OCI-LY1 (cell line): ENCODE measurements at regions not wholly inside any gene's neighbourhood (a gene's known extent, or its start where the extent isn't known, plus 50 kb on each side); places are given as distances from the start of the nearest gene placed in this dataset.

Experiments
- H2AFZ ChIP-seq: fragments of 200-600 bp; sonication (generic), shearing (Covaris generic); 2 replicates; pipeline ENCODE4 v1.6.0; 2014; ENCODE audit warnings: antibody characterized with exemption, mild to moderate bottlenecking, low read length
- H3F3A ChIP-seq: fragments of 200-600 bp; sonication (generic), shearing (Covaris generic); 2 replicates; pipeline ENCODE4 v1.6.0; 2014; ENCODE audit warnings: mild to moderate bottlenecking, antibody characterized with exemption, low read length, moderate library complexity; ENCODE audit not compliant: insufficient read depth
- H3K27ac ChIP-seq: fragments of 200-600 bp; sonication (generic); 2 replicates; pipeline ENCODE4 v1.5.1; 2014; ENCODE audit warnings: low read length, mixed run types, mild to moderate bottlenecking, low read depth; ENCODE audit not compliant: poor library complexity, severe bottlenecking
- H3K27me3 ChIP-seq: fragments of 200-600 bp; sonication (generic); 2 replicates; pipeline ENCODE4 v1.6.0; 2014; ENCODE audit warnings: antibody characterized with exemption, mild to moderate bottlenecking, low read length, moderate library complexity; ENCODE audit not compliant: insufficient read depth
- H3K36me3 ChIP-seq: fragments of 200-600 bp; sonication (generic); 2 replicates; pipeline ENCODE4 v1.6.1; 2014; ENCODE audit warnings: mild to moderate bottlenecking, antibody characterized with exemption, low read length, moderate library complexity, mixed read lengths; ENCODE audit not compliant: insufficient read depth
- H3K4me1 ChIP-seq: fragments of 200-600 bp; sonication (generic); 2 replicates; pipeline ENCODE4 v1.5.1; 2014; ENCODE audit warnings: mild to moderate bottlenecking, low read length, moderate library complexity; ENCODE audit not compliant: insufficient read depth, severe bottlenecking
- H3K4me2 ChIP-seq: fragments of 200-600 bp; sonication (generic), shearing (Covaris generic); 2 replicates; pipeline ENCODE4 v1.6.1; 2014; ENCODE audit warnings: low read length
- H3K4me3 ChIP-seq: fragments of 200-600 bp; sonication (generic); 2 replicates; pipeline ENCODE4 v1.5.1; 2014; ENCODE audit warnings: low read length, low read depth, mild to moderate bottlenecking, mixed read lengths; ENCODE audit not compliant: poor library complexity, severe bottlenecking
- H3K79me2 ChIP-seq: fragments of 200-600 bp; shearing (Covaris generic); 2 replicates; pipeline ENCODE4 v1.6.1; 2016; ENCODE audit warnings: mixed run types, low read length, mixed read lengths; ENCODE audit not compliant: insufficient read depth
- H3K9ac ChIP-seq: fragments of 200-600 bp; sonication (generic), shearing (Covaris generic); 2 replicates; pipeline ENCODE4 v1.6.1; 2014; ENCODE audit warnings: mild to moderate bottlenecking, low read length, mixed read lengths
- H3K9me2 ChIP-seq: fragments of 200-600 bp; sonication (generic), shearing (Covaris generic); 2 replicates; pipeline ENCODE4 v1.6.1; 2014; ENCODE audit warnings: low read depth, mild to moderate bottlenecking, low read length, mixed read lengths
- H3K9me3 ChIP-seq: fragments of 200-600 bp; shearing (Covaris generic); 2 replicates; pipeline ENCODE4 v1.6.1; 2014; ENCODE audit warnings: low read length, mixed read lengths
- H4K20me1 ChIP-seq: fragments of 200-600 bp; sonication (generic), shearing (Covaris generic); 2 replicates; pipeline ENCODE4 v1.6.0; 2016; ENCODE audit warnings: mild to moderate bottlenecking, low read length; ENCODE audit not compliant: insufficient read depth
- CTCF ChIP-seq: fragments of 200-600 bp; sonication (generic), shearing (Covaris generic); IDR thresholded peaks from 2 replicates; pipeline ENCODE4 v1.5.1; 2017; ENCODE audit warnings: mild to moderate bottlenecking, antibody characterized with exemption, low read length, moderate library complexity, mixed read lengths
- EZH2 ChIP-seq: fragments of 200-600 bp; sonication (generic), shearing (Covaris generic); IDR thresholded peaks from 2 replicates; pipeline ENCODE4 v1.8.0; 2017; ENCODE audit warnings: borderline replicate concordance, mixed run types, mild to moderate bottlenecking, antibody characterized with exemption, low read length, moderate library complexity, mixed read lengths

DNA sequence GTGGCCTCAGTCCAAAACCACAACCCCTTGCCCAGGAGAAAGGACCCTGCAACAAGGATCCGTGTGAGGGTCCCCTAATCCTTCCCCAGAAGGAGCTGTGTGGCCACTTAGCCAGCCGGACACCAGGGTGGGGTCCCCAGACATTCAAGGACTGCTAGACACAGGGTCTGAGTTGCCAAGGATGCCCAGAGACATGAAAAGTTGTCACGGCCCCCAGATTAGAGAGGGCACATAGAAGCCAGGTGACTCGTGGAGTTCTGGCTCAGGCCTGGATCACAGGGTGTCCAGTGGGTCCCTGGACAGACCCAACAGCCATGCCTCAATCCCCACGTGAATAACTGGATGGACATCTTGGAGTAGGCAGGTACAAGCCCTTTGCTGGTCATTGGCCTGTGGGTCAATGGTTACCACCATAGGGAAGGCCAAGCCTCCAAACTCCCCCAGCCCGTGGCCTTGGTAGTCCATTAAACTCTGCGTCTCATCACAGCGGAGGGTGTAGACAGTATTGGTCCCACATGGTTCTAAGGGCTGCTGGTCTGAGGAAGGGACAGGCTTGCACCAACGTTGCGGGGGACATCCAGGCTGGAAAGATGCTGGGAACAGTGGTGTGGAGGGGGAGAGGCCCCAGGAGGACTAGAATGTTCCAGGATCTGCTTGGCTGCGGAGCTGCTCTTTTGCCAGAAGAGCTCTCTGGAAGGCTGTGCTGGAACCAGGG, 205.9 kb upstream of the PPP2R2D start:
- Histone ChIP-seq H3K9ac (no peak overlapping the region), H3K79me2 (no peaks in the 10 kb centered on the region)

DNA sequence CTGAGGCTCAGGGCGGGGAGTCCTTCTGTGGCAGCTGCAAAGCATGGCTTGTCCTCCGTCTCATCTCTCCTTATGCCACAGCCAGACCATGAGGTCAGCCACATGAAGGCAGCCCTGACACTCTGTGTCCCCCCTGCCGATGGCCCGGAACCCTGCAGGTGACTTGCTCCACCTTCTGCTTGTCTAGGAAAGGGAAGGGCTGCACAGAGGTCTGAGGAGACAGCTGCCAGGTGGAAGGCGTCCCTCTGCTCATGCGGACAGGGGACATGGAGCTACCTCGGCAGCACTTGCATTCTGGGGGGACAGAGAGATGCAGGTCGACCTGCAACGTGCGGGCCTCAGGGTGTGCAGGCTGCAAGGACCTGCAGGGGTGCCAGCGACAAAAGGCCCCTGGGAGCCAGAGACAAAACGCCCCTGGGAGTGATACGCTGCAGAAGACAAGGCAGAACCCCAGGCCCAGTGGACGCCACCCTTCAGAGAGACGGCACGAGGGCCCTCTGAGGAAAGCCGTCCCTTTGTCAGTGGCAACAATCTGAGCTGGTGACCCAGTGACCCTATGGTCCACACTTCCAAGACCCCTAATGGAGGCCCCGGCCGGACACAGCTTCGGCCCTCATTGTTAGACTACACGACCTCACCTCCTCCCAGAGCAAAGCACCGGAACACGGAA, 205.2 kb upstream of the PPP2R2D start:
- no peaks in the 10 kb centered on the region for H3K79me2 ChIP-seq
- H3K9me2 ChIP-seq, result no peaks in the 10 kb centered on the region
- no peak overlapping the region for H3K4me3 ChIP-seq
- H3K4me2 ChIP-seq, result no peak overlapping the region
- no peaks in the 10 kb centered on the region for H3F3A ChIP-seq
- no peak overlapping the region for H3K27ac ChIP-seq
- H4K20me1 ChIP-seq, result no peaks in the 10 kb centered on the region
- no peaks in the 10 kb centered on the region for H3K27me3 ChIP-seq
- no peak overlapping the region for H3K9ac ChIP-seq
- no peak overlapping the region for H2AFZ ChIP-seq
- TF ChIP-seq EZH2 (no peak), CTCF (no peak)
- no peaks in the 10 kb centered on the region for H3K36me3 ChIP-seq
- H3K9me3 ChIP-seq, result no peaks in the 10 kb centered on the region
- no peaks in the 10 kb centered on the region for H3K4me1 ChIP-seq

More for the DNA sequence above, 205.9 kb upstream of the PPP2R2D start:
- no peaks in the 10 kb centered on the region for H3K36me3 ChIP-seq
- H3K4me3 ChIP-seq, result no peak overlapping the region
- H2AFZ ChIP-seq, result no peak overlapping the region
- H3K27me3 ChIP-seq, result no peaks in the 10 kb centered on the region
- no peaks in the 10 kb centered on the region for H3K4me1 ChIP-seq
- H3F3A ChIP-seq, result no peaks in the 10 kb centered on the region
- TF ChIP-seq CTCF (no peak), EZH2 (no peak)
- no peaks in the 10 kb centered on the region for H4K20me1 ChIP-seq
- H3K9me2 ChIP-seq, result no peaks in the 10 kb centered on the region
- H3K27ac ChIP-seq, result no peak overlapping the region
- no peaks in the 10 kb centered on the region for H3K9me3 ChIP-seq
- H3K4me2 ChIP-seq, result no peak overlapping the region

- no peaks in the 10 kb centered on the region for H3K9me3 ChIP-seq
Measured at GRCh38 chr10:131697476-131698128, 203.2 kb upstream of the PPP2R2D start.

More at GRCh38 chr10:131697476-131698128, 203.2 kb upstream of the PPP2R2D start:
- Histone ChIP-seq H3K4me2 (no peak overlapping the region), H4K20me1 (no peaks in the 10 kb centered on the region), H3K27me3 (no peaks in the 10 kb centered on the region), H3K4me3 (no peak overlapping the region), H3K27ac (no peak overlapping the region), H3K79me2 (no peaks in the 10 kb centered on the region), H3F3A (no peaks in the 10 kb centered on the region), H3K36me3 (no peaks in the 10 kb centered on the region), H3K4me1 (no peaks in the 10 kb centered on the region), H3K9me2 (no peaks in the 10 kb centered on the region), H2AFZ (no peak overlapping the region), H3K9ac (no peak overlapping the region)
- TF ChIP-seq CTCF (no peak), EZH2 (no peak)
